GM23338 (cell line): ENCODE measurements at regions not wholly inside any gene's neighbourhood (a gene's known extent, or its start where the extent isn't known, plus 50 kb on each side); places are given as distances from the start of the nearest gene placed in this dataset.

ENCODE experiments used
- ATAC-seq: fragments of 200-7000 bp; cut with Tn5 transposase; 3 replicates; pipeline ENCODE4 v1.9.1; 2020
- DNase-seq: peaks from one replicate; pipeline ENCODE4 v3.0.0-alpha.2; 2015; ENCODE audit warnings: low spot score
- H2AFZ ChIP-seq: fragments of 200-600 bp; sonication (generic); 2 replicates; pipeline ENCODE4 v1.8.0; 2016; ENCODE audit warnings: antibody characterized with exemption, mild to moderate bottlenecking, moderate library complexity
- H3F3A ChIP-seq: fragments of 200-600 bp; sonication (generic); replicated peaks from 2 replicates; pipeline ENCODE4 v1.8.0; 2017; ENCODE audit warnings: antibody characterized with exemption, mixed run types, low read depth
- H3K27ac ChIP-seq: fragments of 200-600 bp; sonication (generic); 2 replicates; pipeline ENCODE4 v1.6.1; 2016; ENCODE audit warnings: low read depth
- H3K27me3 ChIP-seq: fragments of 200-600 bp; sonication (generic); 2 replicates; pipeline ENCODE4 v1.8.0; 2016; ENCODE audit warnings: mild to moderate bottlenecking, mixed run types, moderate library complexity; ENCODE audit not compliant: insufficient read depth
- H3K36me3 ChIP-seq: fragments of 200-600 bp; sonication (generic); 2 replicates; pipeline ENCODE4 v1.8.0; 2016; ENCODE audit warnings: mild to moderate bottlenecking; ENCODE audit not compliant: insufficient read depth
- H3K4me1 ChIP-seq: fragments of 200-600 bp; sonication (generic); 2 replicates; pipeline ENCODE4 v1.8.0; 2016; ENCODE audit warnings: mild to moderate bottlenecking, moderate library complexity; ENCODE audit not compliant: insufficient read depth
- H3K4me2 ChIP-seq: fragments of 200-600 bp; sonication (generic); 2 replicates; pipeline ENCODE4 v1.7.1; 2017; ENCODE audit warnings: mixed run types
- H3K4me3 ChIP-seq: fragments of 200-600 bp; sonication (generic); 2 replicates; pipeline ENCODE4 v1.6.1; 2016; ENCODE audit warnings: mixed run types
- H3K79me2 ChIP-seq: fragments of 200-600 bp; sonication (generic); replicated peaks from 2 replicates; pipeline ENCODE4 v1.8.0; 2017; ENCODE audit warnings: mild to moderate bottlenecking; ENCODE audit not compliant: insufficient read depth
- H3K9me2 ChIP-seq: fragments of 200-600 bp; sonication (generic); 2 replicates; pipeline ENCODE4 v1.8.0; 2017; ENCODE audit not compliant: insufficient read depth
- H4K20me1 ChIP-seq: fragments of 200-600 bp; sonication (generic); replicated peaks from 2 replicates; pipeline ENCODE4 v1.8.0; 2017; ENCODE audit warnings: mild to moderate bottlenecking; ENCODE audit not compliant: insufficient read depth
- H3K27ac Mint-ChIP-seq: 2 replicates; pipeline ENCODE4 v1.8.0; 2020; ENCODE audit warnings: inconsistent platforms, mild to moderate bottlenecking, moderate library complexity, mixed read lengths
- H3K27me3 Mint-ChIP-seq: 3 replicates; pipeline ENCODE4 v1.8.0; 2022; ENCODE audit warnings: low read depth, mild to moderate bottlenecking, moderate library complexity, mixed read lengths, inconsistent platforms; ENCODE audit not compliant: insufficient read depth, poor library complexity
- H3K36me3 Mint-ChIP-seq: 3 replicates; pipeline ENCODE4 v1.8.0; 2021; ENCODE audit warnings: low read depth, mild to moderate bottlenecking, inconsistent platforms, moderate library complexity, mixed read lengths
- H3K4me1 Mint-ChIP-seq: 3 replicates; pipeline ENCODE4 v1.8.0; 2020; ENCODE audit warnings: mild to moderate bottlenecking, inconsistent platforms, mixed read lengths
- H3K4me3 Mint-ChIP-seq: 3 replicates; pipeline ENCODE4 v1.8.0; 2021; ENCODE audit warnings: moderate library complexity, mild to moderate bottlenecking, inconsistent platforms, mixed read lengths
- H3K9me3 Mint-ChIP-seq: 3 replicates; pipeline ENCODE4 v1.8.0; 2020; ENCODE audit warnings: moderate library complexity, mild to moderate bottlenecking, inconsistent platforms, mixed read lengths
- CREB1 ChIP-seq: fragments of 250-450 bp; sonication (Bioruptor Pico); IDR thresholded peaks from 2 replicates; pipeline ENCODE4 v1.5.0; 2020; ENCODE audit warnings: low read depth, mild to moderate bottlenecking, moderate library complexity
- CTCF ChIP-seq, 2 experiments: fragments of 200-600 bp in 1 of 2; sonication (generic) in 1 of 2; conservative IDR thresholded peaks; 2 replicates each; pipeline versions ENCODE4 v1.5.1 to v1.6.1; 2016 to 2017; ENCODE audit warnings: antibody characterized with exemption in 2 of 2, low read depth in 2 of 2, mild to moderate bottlenecking in 2 of 2, moderate library complexity in 1 of 2
- ETS1 ChIP-seq: IDR thresholded peaks from 2 replicates; pipeline ENCODE4 v1.6.1; 2016; ENCODE audit warnings: antibody characterized with exemption
- EZH2 ChIP-seq: fragments of 200-600 bp; sonication (generic); IDR thresholded peaks from one replicate; pipeline ENCODE4 v1.8.0; 2017; ENCODE audit warnings: antibody characterized with exemption, mild to moderate bottlenecking, low read depth; ENCODE audit not compliant: unreplicated experiment
- NANOG ChIP-seq: IDR thresholded peaks from 2 replicates; pipeline ENCODE4 v1.6.1; 2016; ENCODE audit warnings: antibody characterized with exemption, borderline replicate concordance
- POLR2AphosphoS5 ChIP-seq: IDR thresholded peaks from 2 replicates; pipeline ENCODE4 v1.6.1; 2016; ENCODE audit warnings: antibody characterized with exemption, low read depth
- REST ChIP-seq: IDR thresholded peaks from one replicate; pipeline ENCODE4 v1.6.1; 2018; ENCODE audit warnings: antibody characterized with exemption; ENCODE audit not compliant: unreplicated experiment
- STAT1 ChIP-seq: IDR thresholded peaks from one replicate; pipeline ENCODE4 v1.6.1; 2016; ENCODE audit warnings: antibody characterized with exemption; ENCODE audit not compliant: unreplicated experiment
- ZNF114 ChIP-seq: fragments of 250-450 bp; sonication (Bioruptor Pico); IDR thresholded peaks from 2 replicates; pipeline ENCODE4 v1.5.0; 2020; ENCODE audit warnings: mild to moderate bottlenecking, moderate library complexity
- ZNF331 ChIP-seq: fragments of 250-450 bp; sonication (Bioruptor Pico); IDR thresholded peaks from 2 replicates; pipeline ENCODE4 v1.5.0; 2020; ENCODE audit warnings: low read depth, mild to moderate bottlenecking, moderate library complexity

- Mint-ChIP-seq H3K9me3 (peaks cover 25% of the 10 kb centered on the region), H3K4me1 (no peaks in the 10 kb centered on the region), H3K27ac (peak overlapping the region; percentile 70; the same call in 1 of the 2 replicates), H3K4me3 (no peak overlapping the region), H3K27me3 (no peaks in the 10 kb centered on the region), H3K36me3 (no peaks in the 10 kb centered on the region)
- no peak overlapping the region for H3K4me3 ChIP-seq
- no peaks in the 10 kb centered on the region for H3K79me2 ChIP-seq
- no peaks in the 10 kb centered on the region for H3K9me2 ChIP-seq
- TF ChIP-seq CREB1 (CRISPR knock-in tag), result no peak
- TF ChIP-seq CTCF (conservative IDR thresholded peaks at IDR 0.05; ENCODE audit: low read depth in 2 of 2), result no peak
- H3K4me1 ChIP-seq, result no peaks in the 10 kb centered on the region
- no peaks in the 10 kb centered on the region for H3K36me3 ChIP-seq
- ATAC-seq, result no peak
- H4K20me1 ChIP-seq, result no peaks in the 10 kb centered on the region; the same call in 1 of the 2 replicates
- no peak overlapping the region for H3K4me2 ChIP-seq
- H3K27ac ChIP-seq, result no peak overlapping the region
- H2AFZ ChIP-seq, result no peak overlapping the region
- H3F3A ChIP-seq, result no peaks in the 10 kb centered on the region
- no peaks in the 10 kb centered on the region for H3K27me3 ChIP-seq
- DNase-seq, result no peak
Measured at GRCh38 chr2:114331934-114332333, 110.5 kb upstream of the DPP10 start.

- no peak for DNase-seq
- TF ChIP-seq CTCF (conservative IDR thresholded peaks at IDR 0.05; ENCODE audit: low read depth in 2 of 2) (no peak), ZNF331 (CRISPR knock-in tag) (no peak), EZH2 (no peak), REST (no peak), ZNF114 (no peak), CREB1 (CRISPR knock-in tag) (no peak), NANOG (no peak), STAT1 (no peak), ETS1 (no peak), POLR2AphosphoS5 (no peak)
Measured at GRCh38 chr2:114345246-114345645, 97.2 kb upstream of the DPP10 start.

More at GRCh38 chr2:114345246-114345645, 97.2 kb upstream of the DPP10 start:
- Histone ChIP-seq H3K79me2 (no peaks in the 10 kb centered on the region), H3K4me3 (no peak overlapping the region), H3K27ac (no peak overlapping the region), H3K9me2 (0 out of 2 replicates have a peak, but pooled peaks cover 4% of the 10 kb centered on the region), H4K20me1 (no peaks in the 10 kb centered on the region), H3K27me3 (no peaks in the 10 kb centered on the region), H3K36me3 (no peaks in the 10 kb centered on the region), H3F3A (no peaks in the 10 kb centered on the region), H3K4me1 (no peaks in the 10 kb centered on the region), H2AFZ (no peak overlapping the region), H3K4me2 (no peak overlapping the region)
- no peak for ATAC-seq
- no peak overlapping the region for H3K4me3 Mint-ChIP-seq
- no peak overlapping the region for H3K27ac Mint-ChIP-seq
- peaks cover 33% of the 10 kb centered on the region for H3K9me3 Mint-ChIP-seq
- H3K36me3 Mint-ChIP-seq, result no peaks in the 10 kb centered on the region
- no peaks in the 10 kb centered on the region for H3K4me1 Mint-ChIP-seq
- H3K27me3 Mint-ChIP-seq, result peaks cover 1% of the 10 kb centered on the region
